ENCODE measurements at regions not wholly inside any gene's neighbourhood (a gene's known extent, or its start where the extent isn't known, plus 50 kb on each side); places are given as distances from the start of the nearest gene placed in this dataset.

GRCh38 chr5:84536797-84537196 lies 152.1 kb upstream of the EDIL3 start:
- TF ChIP-seq CTCF (IDR thresholded peaks at IDR 0.05; ENCODE audit: low read depth, low read length, missing control alignments): no peak
- H3K4me3 ChIP-seq (ENCODE audit: low read depth, low read length): no peak overlapping the region
- no peak for DNase-seq (ENCODE audit: low read depth)

DNA sequence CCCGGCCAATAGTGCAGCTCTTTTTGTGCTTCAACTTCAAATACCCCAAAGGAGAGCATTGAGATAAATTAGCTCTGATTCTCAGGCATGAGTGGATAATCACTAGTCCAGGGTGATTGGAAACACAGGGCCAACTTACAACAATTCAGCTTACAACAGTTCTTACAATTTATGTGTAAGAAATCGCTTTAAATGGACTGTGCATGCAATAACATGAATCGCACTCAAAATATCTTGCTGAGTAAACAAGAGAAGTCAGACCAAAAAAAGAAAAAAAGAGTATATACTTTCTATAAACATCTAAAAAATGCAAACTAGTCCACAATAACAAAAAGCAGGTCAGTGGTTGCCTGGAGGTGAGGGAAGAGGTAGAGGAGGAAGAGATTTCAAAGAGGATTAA lies 150.6 kb upstream of the EDIL3 start:
- DNase-seq (ENCODE audit: low read depth): no peak
- no peak for TF ChIP-seq CTCF (IDR thresholded peaks at IDR 0.05; ENCODE audit: low read depth, low read length, missing control alignments)
- H3K4me3 ChIP-seq (ENCODE audit: low read depth, low read length): no peak overlapping the region

DNA sequence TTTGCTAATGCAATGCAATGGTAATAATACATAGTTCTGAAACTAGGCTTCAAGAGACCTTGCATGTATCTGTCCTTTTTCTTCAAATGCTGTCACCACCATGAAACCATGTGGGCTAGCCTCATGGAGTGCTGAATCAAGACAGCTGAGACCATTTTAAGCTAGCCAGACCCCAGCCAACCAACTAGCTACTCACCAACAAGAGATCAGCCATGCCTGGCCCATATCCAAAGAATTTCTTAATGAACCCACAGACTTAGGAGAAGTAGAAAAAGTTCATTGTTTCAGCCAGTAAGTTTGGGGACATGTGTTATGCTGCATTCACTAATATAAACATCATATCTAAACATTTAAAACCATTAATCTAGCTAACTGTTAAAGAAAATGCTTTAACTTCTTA lies 139.8 kb upstream of the EDIL3 start:
- DNase-seq (ENCODE audit: low read depth): no peak
- no peak overlapping the region for H3K4me3 ChIP-seq (ENCODE audit: low read depth, low read length)
- no peak for TF ChIP-seq CTCF (IDR thresholded peaks at IDR 0.05; ENCODE audit: low read depth, low read length, missing control alignments)

DNA sequence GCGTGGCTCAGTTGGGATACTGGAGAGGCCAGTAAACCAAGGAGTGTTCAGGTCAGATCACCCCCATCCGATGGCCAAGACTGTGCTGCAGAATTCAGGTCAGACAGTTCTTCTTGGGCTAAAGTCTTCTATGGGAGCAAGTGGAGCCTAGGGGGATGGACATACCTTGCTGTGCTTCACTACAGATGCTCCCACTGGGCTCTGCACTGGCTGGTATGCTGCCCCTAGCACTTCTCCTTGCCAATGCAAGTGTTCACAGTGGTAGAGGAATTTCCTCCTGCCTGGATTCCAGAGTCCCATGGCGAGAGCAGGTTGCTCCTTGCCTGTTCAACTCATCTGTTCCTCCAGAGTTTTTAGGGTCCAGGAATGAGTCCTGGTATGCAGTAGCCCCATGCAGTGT lies 134.2 kb upstream of the EDIL3 start:
- no peak for DNase-seq (ENCODE audit: low read depth)

DNA sequence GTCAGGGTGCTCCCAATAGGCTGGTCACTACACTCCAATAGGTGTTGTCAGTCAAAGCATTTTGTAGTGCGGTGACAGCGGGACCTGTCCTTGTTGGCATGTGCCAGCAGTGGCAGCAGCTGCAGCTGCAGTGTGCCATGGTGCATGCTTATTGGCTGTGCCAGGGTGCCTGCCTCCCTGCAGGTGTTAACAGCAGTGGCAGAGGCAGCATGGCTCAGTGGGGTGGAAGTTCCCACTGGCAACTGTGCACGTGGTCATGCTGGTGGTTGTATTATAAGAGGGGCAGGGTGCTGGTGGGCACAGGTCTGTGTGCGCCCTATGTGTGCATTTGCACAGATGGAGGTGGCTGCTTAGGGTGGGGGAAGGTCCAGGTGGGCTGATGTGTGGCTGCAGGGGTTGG lies 133.7 kb upstream of the EDIL3 start:
- no peak for TF ChIP-seq CTCF (IDR thresholded peaks at IDR 0.05; ENCODE audit: low read depth, low read length, missing control alignments)
- no peak overlapping the region for H3K4me3 ChIP-seq (ENCODE audit: low read depth, low read length)
- DNase-seq (ENCODE audit: low read depth): no peak

More for the DNA sequence above, 134.2 kb upstream of the EDIL3 start:
- no peak overlapping the region for H3K4me3 ChIP-seq (ENCODE audit: low read depth, low read length)
- no peak for TF ChIP-seq CTCF (IDR thresholded peaks at IDR 0.05; ENCODE audit: low read depth, low read length, missing control alignments)

- no peak for DNase-seq (ENCODE audit: low read depth)
- no peak for TF ChIP-seq CTCF (IDR thresholded peaks at IDR 0.05; ENCODE audit: low read depth, low read length, missing control alignments)
- no peak overlapping the region for H3K4me3 ChIP-seq (ENCODE audit: low read depth, low read length)
These were observed 121.9 kb upstream of the EDIL3 start for GRCh38 chr5:84506625-84507024.

- no peak overlapping the region for H3K4me3 ChIP-seq (ENCODE audit: low read depth, low read length)
- no peak for TF ChIP-seq CTCF (IDR thresholded peaks at IDR 0.05; ENCODE audit: low read depth, low read length, missing control alignments)
- DNase-seq (ENCODE audit: low read depth): no peak
These were observed 109.8 kb upstream of the EDIL3 start for GRCh38 chr5:84494453-84494852.

All from GM12864 (cell line).